Lower leg skin (tissue), 4 donors: ENCODE measurements at regions not wholly inside any gene's neighbourhood (a gene's known extent, or its start where the extent isn't known, plus 50 kb on each side); places are given as distances from the start of the nearest gene placed in this dataset.

ENCODE experiments used
- DNase-seq, 2 donors: peaks; one replicate each; pipeline ENCODE4 v3.0.0-alpha.2; 2019; ENCODE audit warnings: low spot score in 2 of 2
- H3K4me3 ChIP-seq: fragments of 200-600 bp; sonication (generic); 2 replicates; pipeline ENCODE4 v1.5.1; 2017; ENCODE audit warnings: mild to moderate bottlenecking, low read depth; ENCODE audit not compliant: poor library complexity, severe bottlenecking
- CTCF ChIP-seq, 3 donors: fragments of 450-650 bp; IDR thresholded peaks; one replicate each; pipeline ENCODE4 v1.5.1; 2016; ENCODE audit warnings: antibody characterized with exemption in 3 of 3, mild to moderate bottlenecking in 3 of 3, moderate library complexity in 2 of 3
- POLR2A ChIP-seq, 2 donors: fragments of 450-650 bp; IDR thresholded peaks; one replicate each; pipeline ENCODE4 v1.6.1; 2016 to 2017; ENCODE audit warnings: antibody characterized with exemption in 2 of 2, mild to moderate bottlenecking in 1 of 2, moderate library complexity in 1 of 2
- WGBS, 2 donors: methylation state at CpG; one replicate each; pipeline ENCODE4 v1.1.5; 2018; 5-methylcytosine and 5-hydroxymethylcytosine counted together
- intact Hi-C: fragments of 100-400 bp; cut with DNase I; formaldehyde crosslinking; loops from one replicate; pipeline ENCODE4 v1.15.0; 2023; ENCODE audit warnings: low total_unique reads

GRCh38 chr13:26961890-26962615 lies 201.5 kb upstream of the GPR12 start:
- no peak for DNase-seq
- H3K4me3 ChIP-seq, result no peak overlapping the region
- TF ChIP-seq CTCF (IDR thresholded peaks at IDR 0.05), result no peak
- intact Hi-C loops, result no loop called here
- WGBS, 2 donors, result 54 to 66% methylated on average over 16 to 17 of the region's 17 CpGs

- TF ChIP-seq CTCF (IDR thresholded peaks at IDR 0.05), result no peak
- WGBS, 2 donors, result 15 to 20% methylated on average over 1 of the region's 1 CpG
- intact Hi-C loops, result no loop called here
- no peak for DNase-seq
- no peak overlapping the region for H3K4me3 ChIP-seq
These were observed 196.6 kb upstream of the GPR12 start for GRCh38 chr13:26957182-26957581.

GRCh38 chr13:26956522-26957142 lies 196.0 kb upstream of the GPR12 start:
- no peak for TF ChIP-seq CTCF (IDR thresholded peaks at IDR 0.05)
- TF ChIP-seq POLR2A (IDR thresholded peaks at IDR 0.05), result no peak
- intact Hi-C loops, result no loop called here
- WGBS, 2 donors, result 19 to 22% methylated on average over 10 of the region's 10 CpGs
- DNase-seq, result no peak
- no peak overlapping the region for H3K4me3 ChIP-seq

GRCh38 chr13:26954976-26955375 lies 194.4 kb upstream of the GPR12 start:
- intact Hi-C loops, result no loop called here
- DNase-seq, result no peak

GRCh38 chr13:26953291-26953690 lies 192.7 kb upstream of the GPR12 start:
- no peak for TF ChIP-seq POLR2A (IDR thresholded peaks at IDR 0.05)
- TF ChIP-seq CTCF (IDR thresholded peaks at IDR 0.05), result no peak
- intact Hi-C loops, result no loop called here
- H3K4me3 ChIP-seq, result no peak overlapping the region
- WGBS, 2 donors, result 45 to 56% methylated on average over 5 of the region's 5 CpGs
- no peak for DNase-seq

More at GRCh38 chr13:26954976-26955375, 194.4 kb upstream of the GPR12 start:
- 58 to 64% methylated on average over 4 of the region's 4 CpGs for WGBS, 2 donors
- no peak for TF ChIP-seq POLR2A (IDR thresholded peaks at IDR 0.05)
- TF ChIP-seq CTCF (IDR thresholded peaks at IDR 0.05), result no peak
- no peak overlapping the region for H3K4me3 ChIP-seq
